Tibial artery (tissue), 4 donors: ENCODE measurements at regions not wholly inside any gene's neighbourhood (a gene's known extent, or its start where the extent isn't known, plus 50 kb on each side); places are given as distances from the start of the nearest gene placed in this dataset.

Experiments used
- DNase-seq, 2 donors: peaks; one replicate each; pipeline ENCODE4 v3.0.0-alpha.2; 2019
- H3K27ac ChIP-seq, 2 donors: fragments of 200-600 bp; sonication (generic) in 1 of 2; 1 replicate in 1 of 2; 2 replicates in 1 of 2; pipeline ENCODE4 v1.5.1; 2018 to 2019; ENCODE audit warnings: mild to moderate bottlenecking in 1 of 2
- H3K27me3 ChIP-seq, 2 donors: fragments of 200-600 bp; sonication (generic) in 1 of 2; one replicate each; pipeline versions ENCODE4 v1.5.1 to v1.6.0; 2016 to 2019
- H3K36me3 ChIP-seq, 3 donors: fragments of 200-600 bp; sonication (generic) in 2 of 3; one replicate each; pipeline ENCODE4 v1.5.1; 2016 to 2019; ENCODE audit warnings: mild to moderate bottlenecking in 2 of 3
- H3K4me1 ChIP-seq, 4 donors: fragments of 200-600 bp; sonication (generic) in 2 of 4; 1 replicate in 3 of 4; 2 replicates in 1 of 4; pipeline ENCODE4 v1.5.1; 2016 to 2019
- H3K4me3 ChIP-seq, 2 donors: fragments of 200-600 bp; sonication (generic) in 1 of 2; 1 replicate in 1 of 2; 2 replicates in 1 of 2; pipeline ENCODE4 v1.5.1; 2018 to 2019; ENCODE audit warnings: mild to moderate bottlenecking in 2 of 2
- H3K9me3 ChIP-seq, 3 donors: fragments of 200-600 bp; sonication (generic) in 1 of 3; one replicate each; pipeline ENCODE4 v1.5.1; 2016 to 2019
- CTCF ChIP-seq, 2 experiments: fragments of 200-600 bp in 1 of 2; fragments of 450-650 bp in 1 of 2; IDR thresholded peaks; one replicate each; pipeline ENCODE4 v1.5.1; 2017 to 2019; ENCODE audit warnings: antibody characterized with exemption in 2 of 2, mild to moderate bottlenecking in 1 of 2, moderate library complexity in 1 of 2
- intact Hi-C: fragments of 100-400 bp; cut with DNase I; formaldehyde crosslinking; loops from one replicate; pipeline ENCODE4 v1.15.0; 2023; ENCODE audit warnings: low total_unique reads

- Histone ChIP-seq H3K4me3 (no peak overlapping the region), H3K27me3 (no peaks in the 10 kb centered on the region), H3K4me1 (no peaks in the 10 kb centered on the region), H3K9me3 (no peaks in the 10 kb centered on the region), H3K27ac (no peak overlapping the region), H3K36me3 (no peaks in the 10 kb centered on the region)
- intact Hi-C loops: no loop called here
- no peak for TF ChIP-seq CTCF (IDR thresholded peaks at IDR 0.05)
- no peak for DNase-seq
These were observed 127.5 kb downstream of the KCTD12 start for GRCh38 chr13:76758738-76759137.

GRCh38 chr13:76758257-76758656, 127.9 kb downstream of the KCTD12 start:
- Histone ChIP-seq H3K27me3 (no peaks in the 10 kb centered on the region), H3K9me3 (no peaks in the 10 kb centered on the region), H3K27ac (no peak overlapping the region), H3K36me3 (no peaks in the 10 kb centered on the region), H3K4me3 (no peak overlapping the region), H3K4me1 (no peaks in the 10 kb centered on the region)
- no peak for TF ChIP-seq CTCF (IDR thresholded peaks at IDR 0.05)
- intact Hi-C loops: no loop called here
- DNase-seq: no peak

- H3K27me3 ChIP-seq: no peaks in the 10 kb centered on the region
- H3K4me3 ChIP-seq: no peak overlapping the region
- no peak for DNase-seq
- no peak overlapping the region for H3K27ac ChIP-seq
- no peaks in the 10 kb centered on the region for H3K9me3 ChIP-seq
- intact Hi-C loops: no loop called here
- no peak for TF ChIP-seq CTCF (IDR thresholded peaks at IDR 0.05)
- H3K4me1 ChIP-seq: no peaks in the 10 kb centered on the region
- no peaks in the 10 kb centered on the region for H3K36me3 ChIP-seq
These were observed 129.8 kb downstream of the KCTD12 start for GRCh38 chr13:76756451-76756850.

GRCh38 chr13:76754414-76754813, 131.8 kb downstream of the KCTD12 start:
- intact Hi-C loops: no loop called here
- no peak overlapping the region for H3K27ac ChIP-seq
- H3K36me3 ChIP-seq: no peaks in the 10 kb centered on the region
- DNase-seq: peak in 1 of 2 donors; percentile 21
- no peaks in the 10 kb centered on the region for H3K4me1 ChIP-seq
- H3K4me3 ChIP-seq: no peak overlapping the region
- no peak for TF ChIP-seq CTCF (IDR thresholded peaks at IDR 0.05)
- H3K27me3 ChIP-seq: no peaks in the 10 kb centered on the region
- no peaks in the 10 kb centered on the region for H3K9me3 ChIP-seq

- no peak for DNase-seq
- Histone ChIP-seq H3K4me3 (no peak overlapping the region), H3K9me3 (no peaks in the 10 kb centered on the region), H3K27ac (no peak overlapping the region), H3K4me1 (no peaks in the 10 kb centered on the region), H3K27me3 (no peaks in the 10 kb centered on the region), H3K36me3 (no peaks in the 10 kb centered on the region)
- intact Hi-C loops: no loop called here
- no peak for TF ChIP-seq CTCF (IDR thresholded peaks at IDR 0.05)
These were observed 134.9 kb downstream of the KCTD12 start for GRCh38 chr13:76751278-76751677.

GRCh38 chr13:76750126-76750525, 136.1 kb downstream of the KCTD12 start:
- H3K4me3 ChIP-seq: no peak overlapping the region
- no peaks in the 10 kb centered on the region for H3K36me3 ChIP-seq
- no peaks in the 10 kb centered on the region for H3K27me3 ChIP-seq
- intact Hi-C loops: no loop called here
- no peak overlapping the region for H3K27ac ChIP-seq
- no peak for DNase-seq
- H3K4me1 ChIP-seq: no peaks in the 10 kb centered on the region
- no peak for TF ChIP-seq CTCF (IDR thresholded peaks at IDR 0.05)
- H3K9me3 ChIP-seq: no peaks in the 10 kb centered on the region
